ENCODE measurements at regions not wholly inside any gene's neighbourhood (a gene's known extent, or its start where the extent isn't known, plus 50 kb on each side); places are given as distances from the start of the nearest gene placed in this dataset.

GRCh38 chr9:3768712-3769457, 243.1 kb upstream of the RFX3 start (continued):
- no peak for TF ChIP-seq ZNF462 (CRISPR knock-in tag; IDR thresholded peaks at IDR 0.05)
- TF ChIP-seq CTCF (conservative IDR thresholded peaks at IDR 0.05; ENCODE audit: low read depth in 2 of 2), result no peak
- TF ChIP-seq CREB1 (CRISPR knock-in tag; IDR thresholded peaks at IDR 0.05; ENCODE audit: low read depth), result no peak
- TF ChIP-seq ETS1 (IDR thresholded peaks at IDR 0.05), result no peak

GRCh38 chr9:3768286-3768685, 242.5 kb upstream of the RFX3 start:
- Histone ChIP-seq H3K4me2 (no peak overlapping the region), H2AFZ (no peak overlapping the region)
- TF ChIP-seq ETS1 (IDR thresholded peaks at IDR 0.05) (no peak), EZH2 (IDR thresholded peaks at IDR 0.05; ENCODE audit: low read depth, unreplicated experiment) (no peak)

More at GRCh38 chr9:3768286-3768685, 242.5 kb upstream of the RFX3 start:
- Mint-ChIP-seq H3K4me3 (no peak overlapping the region), H3K27ac (no peak overlapping the region), H3K9me3 (no peaks in the 10 kb centered on the region), H3K27me3 (ENCODE audit: insufficient read depth, low read depth, poor library complexity) (no peaks in the 10 kb centered on the region), H3K4me1 (no peaks in the 10 kb centered on the region), H3K36me3 (ENCODE audit: low read depth) (no peaks in the 10 kb centered on the region)
- Histone ChIP-seq H3F3A (replicated peaks; ENCODE audit: low read depth) (no peaks in the 10 kb centered on the region), H3K9me2 (ENCODE audit: insufficient read depth) (peaks cover 10% of the 10 kb centered on the region; the same call in 1 of the 2 replicates), H3K4me3 (no peak overlapping the region), H3K36me3 (ENCODE audit: insufficient read depth) (no peaks in the 10 kb centered on the region), H3K27ac (ENCODE audit: low read depth) (no peak overlapping the region), H4K20me1 (replicated peaks; ENCODE audit: insufficient read depth) (no peaks in the 10 kb centered on the region), H3K27me3 (ENCODE audit: insufficient read depth) (no peaks in the 10 kb centered on the region), H3K4me1 (ENCODE audit: insufficient read depth) (no peaks in the 10 kb centered on the region), H3K79me2 (replicated peaks; ENCODE audit: insufficient read depth) (no peaks in the 10 kb centered on the region)
- no peak for DNase-seq (ENCODE audit: low spot score)
- no peak for ATAC-seq
